GM13977 (cell line): ENCODE measurements at regions not wholly inside any gene's neighbourhood (a gene's known extent, or its start where the extent isn't known, plus 50 kb on each side); places are given as distances from the start of the nearest gene placed in this dataset.

Source experiments
- DNase-seq: peaks from one replicate; pipeline ENCODE4 v3.0.0; 2012; ENCODE audit warnings: low spot score
- in situ Hi-C: fragments of 300-500 bp; cut with MboI; formaldehyde crosslinking; loops from one replicate; pipeline ENCODE4 v1.12.0; 2022; ENCODE audit warnings: low sequenced_read_pairs, low pct_unique_long_range_greater_than_20kb, mixed read lengths, inconsistent platforms; ENCODE audit not compliant: unreplicated experiment
- TF ChIP-seq, protein P1 (sequence below): IDR thresholded peaks from 2 replicates; pipeline ENCODE4 v1.5.1; 2012; ENCODE audit warnings: mild to moderate bottlenecking, control low read depth; ENCODE audit not compliant: insufficient read depth; ENCODE audit errors: extremely low read depth, missing control alignments

DNA sequence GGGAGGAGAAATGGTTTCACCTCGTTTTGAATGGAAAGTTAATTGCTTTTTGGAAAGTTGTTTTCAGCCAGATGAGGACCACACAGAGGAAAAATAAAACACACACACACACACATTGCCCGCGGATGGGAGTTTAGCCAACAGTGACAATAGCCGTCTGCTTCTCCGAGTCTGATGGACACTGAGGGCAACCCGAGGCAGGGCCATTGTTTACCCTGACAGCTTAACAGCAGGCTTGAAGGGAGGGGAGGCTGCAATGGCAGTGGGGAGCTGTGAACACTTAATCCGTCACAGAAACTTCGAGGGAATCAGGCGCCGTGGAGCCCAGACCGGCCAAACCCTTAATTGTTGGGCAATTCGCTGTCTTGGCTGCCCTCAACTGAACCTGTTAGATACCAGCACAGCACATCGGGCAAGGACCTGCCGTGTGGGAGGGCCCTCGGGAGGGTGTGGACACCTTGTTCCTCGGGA lies 145.9 kb downstream of the ACKR3 start:
- in situ Hi-C loops, result no loop called here
- DNase-seq, result no peak
- TF ChIP-seq, protein P1, sequence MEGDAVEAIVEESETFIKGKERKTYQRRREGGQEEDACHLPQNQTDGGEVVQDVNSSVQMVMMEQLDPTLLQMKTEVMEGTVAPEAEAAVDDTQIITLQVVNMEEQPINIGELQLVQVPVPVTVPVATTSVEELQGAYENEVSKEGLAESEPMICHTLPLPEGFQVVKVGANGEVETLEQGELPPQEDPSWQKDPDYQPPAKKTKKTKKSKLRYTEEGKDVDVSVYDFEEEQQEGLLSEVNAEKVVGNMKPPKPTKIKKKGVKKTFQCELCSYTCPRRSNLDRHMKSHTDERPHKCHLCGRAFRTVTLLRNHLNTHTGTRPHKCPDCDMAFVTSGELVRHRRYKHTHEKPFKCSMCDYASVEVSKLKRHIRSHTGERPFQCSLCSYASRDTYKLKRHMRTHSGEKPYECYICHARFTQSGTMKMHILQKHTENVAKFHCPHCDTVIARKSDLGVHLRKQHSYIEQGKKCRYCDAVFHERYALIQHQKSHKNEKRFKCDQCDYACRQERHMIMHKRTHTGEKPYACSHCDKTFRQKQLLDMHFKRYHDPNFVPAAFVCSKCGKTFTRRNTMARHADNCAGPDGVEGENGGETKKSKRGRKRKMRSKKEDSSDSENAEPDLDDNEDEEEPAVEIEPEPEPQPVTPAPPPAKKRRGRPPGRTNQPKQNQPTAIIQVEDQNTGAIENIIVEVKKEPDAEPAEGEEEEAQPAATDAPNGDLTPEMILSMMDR, result no peak

DNA sequence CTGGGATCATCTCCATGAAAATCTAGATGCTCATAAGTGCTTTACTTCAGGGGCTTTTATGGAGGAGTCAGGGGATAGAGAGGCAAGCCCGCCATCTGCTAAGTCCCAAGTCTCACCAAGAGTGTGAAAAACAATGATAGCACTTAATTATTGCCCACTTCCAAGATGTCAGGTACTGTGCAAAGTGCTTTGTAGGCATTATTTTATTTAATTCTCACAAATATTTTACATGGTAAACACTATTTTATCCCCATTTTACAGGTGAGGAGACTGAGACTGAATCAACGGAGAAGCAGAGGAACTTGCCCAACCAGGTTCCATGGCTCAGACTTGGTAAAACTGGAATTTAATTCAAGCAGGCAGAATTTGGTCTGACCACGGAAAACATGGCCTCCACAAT lies 147.5 kb downstream of the ACKR3 start:
- DNase-seq, result no peak
- TF ChIP-seq, protein P1, result no peak
- in situ Hi-C loops, result no loop called here

DNA sequence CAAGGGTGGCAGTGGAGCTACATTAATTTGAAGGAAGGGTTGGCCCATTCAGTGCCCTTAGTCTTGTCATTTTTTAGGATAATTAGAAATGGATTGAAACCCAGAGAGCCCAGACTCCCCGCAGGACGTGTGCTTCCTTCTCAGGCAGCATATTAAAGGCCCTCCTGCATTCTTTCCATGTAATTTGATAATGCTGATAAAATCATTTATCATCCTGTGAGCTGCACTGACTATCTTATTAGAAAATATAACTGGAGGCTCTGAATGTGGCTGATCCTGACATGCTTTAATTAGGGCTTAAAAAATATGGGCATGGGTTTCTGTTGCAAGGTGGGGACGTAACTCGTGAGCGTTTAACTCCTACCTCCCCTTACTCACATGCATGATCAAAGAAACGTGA lies 148.1 kb downstream of the ACKR3 start:
- TF ChIP-seq, protein P1, result no peak
- no peak for DNase-seq
- in situ Hi-C loops, result no loop called here

DNA sequence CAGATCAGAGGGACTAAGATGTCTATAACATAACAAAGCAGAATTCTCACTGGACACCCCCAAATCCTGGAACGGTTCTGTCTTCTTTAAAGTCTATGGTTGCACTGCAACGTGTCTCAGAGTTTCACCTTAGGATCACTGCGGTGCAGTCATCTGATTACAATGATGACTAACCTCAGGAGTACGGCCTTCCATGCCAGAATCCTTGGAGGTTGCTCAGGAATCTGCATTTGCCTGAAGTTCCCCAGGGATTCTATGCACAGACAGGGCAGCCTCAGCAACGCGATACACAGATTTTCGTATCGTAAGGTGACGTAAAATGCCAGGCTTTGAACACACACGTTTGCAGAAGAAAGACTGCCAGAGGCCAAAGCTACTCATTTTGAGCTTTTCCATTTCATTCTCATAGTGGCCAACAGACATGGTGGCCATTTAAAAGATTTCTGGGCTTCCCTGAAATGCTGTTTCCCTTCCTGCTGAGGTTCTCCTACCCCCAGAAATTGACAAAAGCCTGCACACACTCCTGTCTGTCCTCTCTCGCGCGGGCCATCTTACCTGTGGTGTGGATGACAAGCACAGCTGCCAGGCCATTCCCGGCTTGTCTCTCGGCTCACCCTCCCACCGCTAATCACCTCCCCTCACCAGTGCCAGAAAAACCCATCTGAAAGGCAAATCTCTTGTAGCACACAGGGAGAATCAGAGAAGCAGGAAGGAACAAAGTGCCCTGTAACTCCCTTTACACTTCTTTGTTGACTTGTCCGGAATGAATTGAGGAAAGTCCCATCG lies 148.8 kb downstream of the ACKR3 start:
- in situ Hi-C loops, result no loop called here
- DNase-seq, result no peak
- TF ChIP-seq, protein P1, result no peak

DNA sequence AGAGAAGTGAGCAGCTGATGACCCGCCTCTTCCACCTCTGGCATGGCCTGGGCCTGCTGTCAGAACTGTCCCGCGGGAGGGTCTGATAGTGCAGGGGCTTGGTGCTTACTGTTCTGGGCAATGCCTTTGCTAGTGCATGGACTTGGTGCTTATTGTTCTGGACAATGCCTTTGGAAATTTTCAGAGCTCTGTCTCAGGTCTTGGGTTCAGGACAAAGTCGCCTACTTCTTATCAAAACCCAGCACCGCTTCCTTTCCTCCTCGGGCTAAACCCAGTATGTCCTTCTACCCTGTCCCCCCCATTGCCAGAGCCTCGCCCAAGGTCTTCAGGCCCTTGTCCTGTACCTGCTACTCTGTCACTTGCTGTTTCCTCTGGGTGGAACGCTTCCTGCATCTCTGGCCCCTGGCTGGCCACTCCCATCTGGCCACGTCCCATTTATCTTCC lies 149.6 kb downstream of the ACKR3 start:
- no peak for DNase-seq
- TF ChIP-seq, protein P1, result no peak
- in situ Hi-C loops, result no loop called here

DNA sequence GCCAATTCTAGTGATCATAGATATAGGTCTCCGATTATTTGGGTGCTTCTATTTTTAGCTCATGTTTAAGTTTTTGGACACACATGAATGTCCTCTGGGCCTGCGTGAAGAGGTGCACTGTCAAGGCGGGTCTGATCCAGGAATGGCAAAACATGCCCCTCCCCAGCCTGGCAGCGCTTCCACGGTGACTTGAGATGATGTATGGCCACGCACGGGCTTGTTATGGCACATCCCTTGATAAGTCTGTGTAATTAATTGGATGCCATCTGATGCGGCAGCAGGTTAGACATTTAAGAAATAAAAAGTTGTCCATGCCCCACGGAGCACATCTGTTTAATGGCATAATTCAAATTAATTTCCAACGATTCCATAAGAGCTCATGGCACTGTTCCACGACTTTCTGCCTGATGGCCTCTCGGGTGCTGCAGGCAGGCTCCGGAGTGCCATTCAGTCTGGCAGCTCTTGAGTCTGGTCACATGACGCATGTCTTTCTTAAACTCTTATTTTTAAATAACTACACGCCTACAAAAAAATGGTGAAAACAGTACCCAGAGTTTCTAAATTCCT lies 151.4 kb downstream of the ACKR3 start:
- TF ChIP-seq, protein P1, result no peak
- DNase-seq, result no peak
- in situ Hi-C loops, result no loop called here
